Activated naive CD8-positive, alpha-beta T cell treated with anti-CD3 and anti-CD28 coated beads, Interleukin-2, amount 10 ng/mL, durations not matched to agents 7 days and 5 days (primary cell): ENCODE measurements at regions not wholly inside any gene's neighbourhood (a gene's known extent, or its start where the extent isn't known, plus 50 kb on each side); places are given as distances from the start of the nearest gene placed in this dataset.

Experiments
- ATAC-seq: fragments of 150-1000 bp; cut with Tn5 transposase; one replicate; pipeline ENCODE4 v1.10.0; 2021; ENCODE audit warnings: low read depth, moderate library complexity
- POLR2A ChIA-PET: fragments of 350-600 bp; sonication (Branson Sonifier 250); formaldehyde crosslinking; loops from one replicate; lab custom pipeline; 2021; ENCODE audit warnings: antibody characterized with exemption; lab: Charles Lee
- DNase-seq: peaks from one replicate; pipeline ENCODE4 v3.0.0; 2021
- H3K27ac Mint-ChIP-seq: one replicate; pipeline ENCODE4 v1.8.0; 2022; ENCODE audit warnings: mild to moderate bottlenecking, mixed read lengths
- H3K27me3 Mint-ChIP-seq: one replicate; pipeline ENCODE4 v1.8.0; 2022; ENCODE audit warnings: mild to moderate bottlenecking, moderate library complexity, mixed read lengths
- H3K36me3 Mint-ChIP-seq: one replicate; pipeline ENCODE4 v1.8.0; 2021; ENCODE audit warnings: mild to moderate bottlenecking, mixed read lengths
- H3K4me1 Mint-ChIP-seq: one replicate; pipeline ENCODE4 v1.8.0; 2021; ENCODE audit warnings: mixed read lengths
- H3K4me3 Mint-ChIP-seq: one replicate; pipeline ENCODE4 v1.8.0; 2022; ENCODE audit warnings: mild to moderate bottlenecking, moderate library complexity, mixed read lengths
- H3K9me3 Mint-ChIP-seq: one replicate; pipeline ENCODE4 v1.8.0; 2021; ENCODE audit warnings: mixed read lengths

DNA sequence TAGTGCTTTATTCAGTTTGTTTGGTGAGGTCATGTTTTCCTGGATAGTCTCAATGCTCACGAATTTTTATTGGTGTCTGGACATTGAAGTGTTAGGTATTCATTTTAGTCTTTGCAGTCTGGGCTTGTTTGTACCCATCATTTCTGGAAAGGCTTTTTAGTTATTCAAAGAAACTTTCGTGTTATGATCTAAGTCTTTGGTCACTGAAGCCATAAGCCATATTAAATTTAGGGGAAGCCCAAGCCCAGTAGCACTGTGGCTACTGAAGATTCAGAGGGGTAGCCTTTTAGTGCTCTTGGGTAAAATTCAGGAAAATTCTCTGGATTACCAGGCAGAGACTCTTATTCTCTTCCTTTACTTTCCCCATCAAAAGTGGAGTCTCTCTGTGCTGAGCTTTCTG is 56.2 kb upstream of the PEX5L start:
- Mint-ChIP-seq H3K4me1 (no peaks in the 10 kb centered on the region), H3K36me3 (no peaks in the 10 kb centered on the region), H3K27me3 (no peaks in the 10 kb centered on the region), H3K27ac (no peak overlapping the region), H3K4me3 (no peak overlapping the region), H3K9me3 (no peaks in the 10 kb centered on the region)
- no peak for ATAC-seq
- POLR2A ChIA-PET: no interaction called here
- no peak for DNase-seq

- no peaks in the 10 kb centered on the region for H3K36me3 Mint-ChIP-seq
- no peaks in the 10 kb centered on the region for H3K9me3 Mint-ChIP-seq
- POLR2A ChIA-PET: no interaction called here
- no peak overlapping the region for H3K4me3 Mint-ChIP-seq
- DNase-seq (no peak), ATAC-seq (no peak)
- H3K4me1 Mint-ChIP-seq: no peaks in the 10 kb centered on the region
- H3K27ac Mint-ChIP-seq: peak overlapping the region; percentile 28
- no peaks in the 10 kb centered on the region for H3K27me3 Mint-ChIP-seq
Measured at GRCh38 chr3:180093535-180093934, 56.8 kb upstream of the PEX5L start.

GRCh38 chr3:180097626-180098025 is 60.9 kb upstream of the PEX5L start:
- no peak for ATAC-seq
- Mint-ChIP-seq H3K4me1 (no peaks in the 10 kb centered on the region), H3K9me3 (no peaks in the 10 kb centered on the region), H3K27ac (no peak overlapping the region), H3K36me3 (no peaks in the 10 kb centered on the region), H3K27me3 (no peaks in the 10 kb centered on the region), H3K4me3 (no peak overlapping the region)
- POLR2A ChIA-PET: no interaction called here
- no peak for DNase-seq

- DNase-seq (no peak), ATAC-seq (no peak)
- Mint-ChIP-seq H3K9me3 (no peaks in the 10 kb centered on the region), H3K4me1 (no peaks in the 10 kb centered on the region), H3K36me3 (no peaks in the 10 kb centered on the region), H3K27me3 (no peaks in the 10 kb centered on the region), H3K27ac (no peak overlapping the region), H3K4me3 (no peak overlapping the region)
- POLR2A ChIA-PET: no interaction called here
Measured at GRCh38 chr3:180102134-180102533, 65.4 kb upstream of the PEX5L start.

DNA sequence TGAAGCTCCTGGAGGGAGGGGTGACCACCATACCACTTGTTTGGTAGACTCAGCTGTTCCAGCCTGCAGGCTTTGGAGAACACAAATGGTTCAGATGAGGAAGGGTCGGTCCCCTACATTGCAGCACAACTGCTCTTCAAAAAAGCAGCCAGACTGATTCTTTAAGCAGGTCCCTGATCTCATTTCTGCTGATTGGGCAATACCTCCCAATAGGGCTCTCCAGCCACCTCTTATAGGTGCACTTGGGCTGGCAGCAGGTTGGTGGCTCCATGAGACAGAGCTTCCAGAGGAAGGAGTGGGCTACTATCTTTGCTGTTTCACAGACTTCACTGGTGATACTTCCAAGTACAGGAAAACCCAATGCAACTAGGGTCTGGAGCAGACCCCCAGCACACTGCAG is 65.9 kb upstream of the PEX5L start:
- POLR2A ChIA-PET: no interaction called here
- Mint-ChIP-seq H3K9me3 (no peaks in the 10 kb centered on the region), H3K27ac (no peak overlapping the region), H3K4me3 (no peak overlapping the region), H3K36me3 (no peaks in the 10 kb centered on the region), H3K4me1 (no peaks in the 10 kb centered on the region), H3K27me3 (no peaks in the 10 kb centered on the region)
- no peak for DNase-seq
- no peak for ATAC-seq

- POLR2A ChIA-PET: no interaction called here
- DNase-seq (no peak), ATAC-seq (no peak)
- Mint-ChIP-seq H3K4me3 (no peak overlapping the region), H3K4me1 (no peaks in the 10 kb centered on the region), H3K27ac (no peak overlapping the region), H3K9me3 (no peaks in the 10 kb centered on the region), H3K36me3 (no peaks in the 10 kb centered on the region), H3K27me3 (no peaks in the 10 kb centered on the region)
Measured at GRCh38 chr3:180116203-180116602, 79.5 kb upstream of the PEX5L start.

DNA sequence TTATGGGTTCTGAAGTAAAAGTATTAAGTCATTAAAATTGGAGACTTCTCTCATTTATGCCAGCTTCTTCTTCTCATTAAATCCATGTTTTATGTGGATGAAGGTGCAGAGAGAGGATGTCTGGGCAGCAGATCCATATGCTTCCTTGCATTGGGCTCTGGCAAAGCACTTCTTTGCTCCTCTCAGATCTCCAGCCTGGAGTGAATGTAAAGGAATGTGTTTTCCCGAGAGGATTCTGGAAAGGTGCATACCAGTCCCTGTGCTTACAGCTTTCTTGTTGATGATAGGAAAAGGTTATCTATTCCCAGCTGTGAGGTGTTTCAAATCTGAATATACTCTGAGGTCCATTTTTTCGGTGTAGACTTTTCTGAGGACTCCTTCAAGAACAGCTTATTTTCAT is 79.9 kb upstream of the PEX5L start:
- H3K4me1 Mint-ChIP-seq: no peaks in the 10 kb centered on the region
- POLR2A ChIA-PET: no interaction called here
- no peak overlapping the region for H3K27ac Mint-ChIP-seq
- H3K36me3 Mint-ChIP-seq: no peaks in the 10 kb centered on the region
- no peaks in the 10 kb centered on the region for H3K9me3 Mint-ChIP-seq
- ATAC-seq (no peak), DNase-seq (no peak)
- H3K4me3 Mint-ChIP-seq: no peak overlapping the region
- H3K27me3 Mint-ChIP-seq: no peaks in the 10 kb centered on the region

DNA sequence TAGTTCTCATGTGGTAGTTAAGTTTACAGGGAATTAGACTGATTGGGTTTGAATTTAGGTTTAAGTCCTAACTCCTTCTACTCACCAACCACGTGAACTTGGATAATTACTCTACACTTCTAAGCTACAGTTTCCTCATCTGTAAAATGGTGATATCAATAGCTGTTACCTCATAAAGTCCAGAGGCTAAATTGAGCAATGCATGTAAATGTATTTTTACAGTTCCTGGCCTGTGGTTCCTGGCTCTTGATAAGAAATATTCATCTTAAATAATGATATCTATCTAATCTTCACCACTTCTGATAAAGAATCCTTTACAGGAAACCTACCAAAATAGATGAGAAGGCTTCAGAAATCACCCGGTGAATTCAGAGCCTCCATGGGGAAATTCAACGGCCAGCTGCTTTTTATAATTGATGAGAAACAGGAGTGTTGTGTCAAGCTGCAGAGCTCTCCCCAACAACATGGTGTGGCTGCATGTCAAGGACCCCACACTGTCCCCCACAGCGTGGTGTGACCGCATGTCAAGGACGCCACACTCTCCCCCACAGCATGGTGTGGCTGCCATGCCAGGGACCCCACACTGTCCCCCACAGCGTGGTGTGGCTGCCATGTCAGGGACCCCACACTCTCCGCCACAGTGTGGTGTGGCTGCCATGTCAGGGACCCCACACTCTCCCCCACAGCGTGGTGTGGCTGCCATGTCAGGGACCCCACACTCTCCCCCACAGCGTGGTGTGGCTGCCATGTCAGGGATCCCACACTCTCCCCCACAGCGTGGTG is 80.8 kb upstream of the PEX5L start:
- ATAC-seq (no peak), DNase-seq (no peak)
- POLR2A ChIA-PET: no interaction called here
- Mint-ChIP-seq H3K4me3 (no peak overlapping the region), H3K27me3 (no peaks in the 10 kb centered on the region), H3K9me3 (no peaks in the 10 kb centered on the region), H3K27ac (no peak overlapping the region), H3K4me1 (no peaks in the 10 kb centered on the region), H3K36me3 (no peaks in the 10 kb centered on the region)

DNA sequence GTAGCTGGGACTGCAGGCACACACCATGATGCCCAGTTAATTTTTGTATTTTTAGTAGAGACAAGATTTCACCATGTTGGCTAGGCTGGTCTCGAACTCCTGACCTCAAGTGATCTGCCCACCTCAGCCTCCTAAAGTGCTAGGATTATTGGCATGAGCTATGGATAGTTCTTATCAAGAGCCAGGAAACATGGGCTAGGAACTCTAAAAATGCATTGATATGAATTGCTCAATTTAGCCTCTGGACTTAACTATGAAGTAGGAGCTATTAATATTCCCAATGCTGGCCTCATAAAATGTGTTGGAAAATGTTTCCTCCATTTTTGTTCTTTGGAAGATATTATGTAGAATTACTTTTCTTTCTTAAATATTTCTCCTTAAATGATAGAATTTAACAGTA is 82.8 kb upstream of the PEX5L start:
- no peaks in the 10 kb centered on the region for H3K4me1 Mint-ChIP-seq
- H3K4me3 Mint-ChIP-seq: no peak overlapping the region
- DNase-seq (no peak), ATAC-seq (no peak)
- H3K36me3 Mint-ChIP-seq: no peaks in the 10 kb centered on the region
- no peak overlapping the region for H3K27ac Mint-ChIP-seq
- POLR2A ChIA-PET: no interaction called here
- H3K27me3 Mint-ChIP-seq: no peaks in the 10 kb centered on the region
- peaks cover 2% of the 10 kb centered on the region for H3K9me3 Mint-ChIP-seq

DNA sequence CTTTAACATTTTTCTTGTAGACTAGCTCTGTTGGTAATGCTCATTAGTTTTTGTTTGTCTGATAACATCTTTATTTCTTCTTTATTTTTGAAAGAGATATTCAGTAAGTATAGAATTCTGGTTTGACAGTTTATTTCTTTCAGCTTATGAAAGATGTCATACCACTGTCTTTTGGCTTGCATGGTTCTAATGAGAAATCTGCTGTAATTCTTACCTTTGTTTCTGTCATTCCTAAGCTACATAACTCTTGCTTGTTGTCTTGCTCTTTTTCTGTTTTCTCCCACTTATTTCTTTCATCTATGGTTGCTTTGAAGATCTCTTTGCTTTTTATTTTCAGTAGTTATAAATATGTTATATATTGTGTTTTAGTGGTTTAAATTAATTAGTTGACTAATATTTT is 87.2 kb upstream of the PEX5L start:
- DNase-seq: no peak
- POLR2A ChIA-PET: no interaction called here
- Mint-ChIP-seq H3K27ac (no peak overlapping the region), H3K36me3 (no peaks in the 10 kb centered on the region), H3K9me3 (peaks cover 2% of the 10 kb centered on the region), H3K4me3 (no peak overlapping the region), H3K4me1 (no peaks in the 10 kb centered on the region), H3K27me3 (no peaks in the 10 kb centered on the region)
- ATAC-seq: no peak

- no peaks in the 10 kb centered on the region for H3K36me3 Mint-ChIP-seq
- H3K4me3 Mint-ChIP-seq: no peak overlapping the region
- DNase-seq (no peak), ATAC-seq (no peak)
- no peak overlapping the region for H3K27ac Mint-ChIP-seq
- H3K27me3 Mint-ChIP-seq: no peaks in the 10 kb centered on the region
- H3K9me3 Mint-ChIP-seq: no peaks in the 10 kb centered on the region
- POLR2A ChIA-PET: no interaction called here
- no peaks in the 10 kb centered on the region for H3K4me1 Mint-ChIP-seq
Measured at GRCh38 chr3:180131169-180131568, 94.4 kb upstream of the PEX5L start.

DNA sequence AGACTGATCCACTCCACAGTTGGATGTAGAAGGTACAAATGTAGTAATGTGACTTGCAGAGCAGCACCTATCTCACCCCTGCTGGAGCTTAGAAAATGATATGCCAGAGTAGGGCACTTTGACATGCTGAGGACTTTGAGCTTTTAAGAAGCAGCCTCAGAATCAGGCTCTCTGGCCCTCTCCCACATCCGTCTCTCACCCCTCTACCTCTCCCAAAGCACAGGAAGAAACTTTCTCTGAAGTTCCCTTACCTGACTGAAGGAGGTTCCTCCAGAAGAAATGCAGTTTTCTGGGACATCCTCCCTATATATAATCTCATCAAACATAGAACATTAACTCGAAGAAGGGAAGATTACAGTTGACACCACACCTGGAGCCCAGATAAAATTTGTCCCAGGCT is 98.4 kb upstream of the PEX5L start:
- H3K27ac Mint-ChIP-seq: no peak overlapping the region
- POLR2A ChIA-PET: interaction anchor here (0.7 kb wide), 1 partner anchor 224 kb away, joined by 3 read pairs; no protein-coding TSS in a partner anchor
- H3K36me3 Mint-ChIP-seq: no peaks in the 10 kb centered on the region
- H3K4me1 Mint-ChIP-seq: no peaks in the 10 kb centered on the region
- no peak for DNase-seq
- no peak overlapping the region for H3K4me3 Mint-ChIP-seq
- H3K9me3 Mint-ChIP-seq: no peaks in the 10 kb centered on the region
- no peaks in the 10 kb centered on the region for H3K27me3 Mint-ChIP-seq
- no peak for ATAC-seq

DNA sequence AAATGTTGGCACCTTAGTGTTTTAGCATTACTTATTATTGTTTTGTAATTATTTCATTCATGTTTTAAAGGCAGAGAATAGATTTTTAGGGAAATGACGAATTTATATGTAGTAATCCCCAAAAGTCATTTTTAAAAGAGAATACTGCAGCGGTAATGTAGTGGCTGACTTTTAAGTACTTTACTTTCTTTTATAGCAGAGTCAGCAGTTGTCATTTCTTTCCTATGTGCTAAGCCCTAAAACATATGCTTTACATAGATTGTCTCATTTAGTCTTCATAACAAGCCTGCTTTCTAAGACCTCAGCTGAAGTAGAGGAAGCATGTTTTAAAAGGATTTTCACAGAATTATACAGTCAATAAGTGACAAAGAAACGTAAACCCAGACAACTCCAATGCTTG is 102.1 kb upstream of the PEX5L start:
- DNase-seq (no peak), ATAC-seq (no peak)
- H3K27ac Mint-ChIP-seq: no peak overlapping the region
- H3K9me3 Mint-ChIP-seq: peaks cover 2% of the 10 kb centered on the region
- H3K36me3 Mint-ChIP-seq: no peaks in the 10 kb centered on the region
- POLR2A ChIA-PET: no interaction called here
- no peaks in the 10 kb centered on the region for H3K4me1 Mint-ChIP-seq
- H3K4me3 Mint-ChIP-seq: no peak overlapping the region
- no peaks in the 10 kb centered on the region for H3K27me3 Mint-ChIP-seq

GRCh38 chr3:180142041-180142440 is 105.3 kb upstream of the PEX5L start:
- Mint-ChIP-seq H3K36me3 (no peaks in the 10 kb centered on the region), H3K9me3 (peaks cover 2% of the 10 kb centered on the region), H3K27ac (no peak overlapping the region), H3K4me3 (no peak overlapping the region), H3K4me1 (no peaks in the 10 kb centered on the region), H3K27me3 (no peaks in the 10 kb centered on the region)
- DNase-seq (no peak), ATAC-seq (no peak)
- POLR2A ChIA-PET: no interaction called here
